Esophagus muscularis mucosa (tissue), 2 donors: ENCODE measurements at regions not wholly inside any gene's neighbourhood (a gene's known extent, or its start where the extent isn't known, plus 50 kb on each side); places are given as distances from the start of the nearest gene placed in this dataset.

Source experiments
- EP300 ChIP-seq: sonication (generic); formaldehyde crosslinking; IDR thresholded peaks from one replicate; pipeline ENCODE4 v1.6.1; 2017; ENCODE audit warnings: antibody characterized with exemption
- POLR2A ChIP-seq: fragments of 450-650 bp; IDR thresholded peaks from one replicate; pipeline ENCODE4 v1.6.1; 2017; ENCODE audit warnings: antibody characterized with exemption, moderate library complexity, mild to moderate bottlenecking, low read depth

GRCh38 chr5:81820863-81821262 is 70.0 kb upstream of the SSBP2 start:
- TF ChIP-seq EP300 (no peak), POLR2A (no peak)
